ENCODE measurements at regions not wholly inside any gene's neighbourhood (a gene's known extent, or its start where the extent isn't known, plus 50 kb on each side); places are given as distances from the start of the nearest gene placed in this dataset.
"Not testable (repeated sequence)": the region's sequence is repeated elsewhere in the genome, so short reads cannot be mapped to it uniquely, and the experiment has no call there.

GRCh38 chr2:57190007-57190406 lies 856.6 kb upstream of the VRK2 start:
- H3K27me3 Mint-ChIP-seq = no peaks in the 10 kb centered on the region
- H3K9me3 Mint-ChIP-seq = no peaks in the 10 kb centered on the region
- no peak overlapping the region for H3K4me3 Mint-ChIP-seq
- H3K36me3 Mint-ChIP-seq = no peaks in the 10 kb centered on the region
- H3K27ac Mint-ChIP-seq = no peak overlapping the region
- no peaks in the 10 kb centered on the region for H3K4me1 Mint-ChIP-seq

DNA sequence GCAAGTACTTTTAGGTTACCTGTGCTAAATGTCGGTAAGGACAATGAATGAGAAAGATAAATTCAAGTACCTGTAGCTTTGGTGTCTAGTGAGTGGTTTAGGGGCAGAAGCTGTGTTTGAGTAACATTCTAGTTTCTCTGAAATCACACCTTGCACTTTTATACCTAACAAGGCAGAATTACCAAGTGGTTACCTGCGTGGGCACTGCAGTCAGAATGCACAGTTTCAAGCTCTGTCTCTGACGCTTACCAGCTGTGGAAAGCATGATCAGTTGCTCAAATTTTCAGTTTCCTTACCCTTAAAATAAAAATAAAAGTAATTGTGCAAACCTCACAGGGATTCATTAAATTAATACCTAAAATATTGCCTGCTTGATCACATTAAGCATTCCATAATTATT lies 846.9 kb upstream of the VRK2 start:
- H3K4me3 Mint-ChIP-seq = no peak overlapping the region
- no peaks in the 10 kb centered on the region for H3K36me3 Mint-ChIP-seq
- no peaks in the 10 kb centered on the region for H3K27me3 Mint-ChIP-seq
- H3K4me1 Mint-ChIP-seq = no peaks in the 10 kb centered on the region
- peaks cover 12% of the 10 kb centered on the region for H3K9me3 Mint-ChIP-seq
- no peak overlapping the region for H3K27ac Mint-ChIP-seq

GRCh38 chr2:57204364-57204763 lies 842.2 kb upstream of the VRK2 start:
- Mint-ChIP-seq H3K4me3 (no peak overlapping the region), H3K4me1 (no peaks in the 10 kb centered on the region), H3K36me3 (no peaks in the 10 kb centered on the region), H3K27me3 (no peaks in the 10 kb centered on the region), H3K27ac (no peak overlapping the region), H3K9me3 (no peaks in the 10 kb centered on the region)

DNA sequence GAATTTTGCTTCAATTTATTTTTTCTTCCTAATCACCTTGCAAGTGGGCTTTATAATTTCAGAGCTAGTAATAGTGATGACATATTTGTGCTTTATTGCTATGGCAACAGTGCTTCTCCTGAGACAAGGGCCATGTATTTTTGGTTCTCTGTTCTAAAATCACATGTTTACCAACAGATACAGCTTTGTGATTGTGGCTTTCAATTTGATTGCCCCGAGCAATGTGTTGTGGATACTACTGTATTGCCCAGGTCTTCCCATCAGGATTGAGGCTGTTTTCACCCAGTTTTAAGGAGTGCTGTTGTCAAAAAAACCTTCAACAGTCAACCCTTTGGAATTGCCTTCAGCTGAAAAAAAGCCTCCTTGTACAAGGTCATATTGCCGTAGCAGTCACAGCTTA lies 841.4 kb upstream of the VRK2 start:
- Mint-ChIP-seq H3K4me3 (no peak overlapping the region), H3K9me3 (no peaks in the 10 kb centered on the region), H3K4me1 (no peaks in the 10 kb centered on the region), H3K27ac (no peak overlapping the region), H3K27me3 (no peaks in the 10 kb centered on the region), H3K36me3 (no peaks in the 10 kb centered on the region)

GRCh38 chr2:57207191-57207590 lies 839.4 kb upstream of the VRK2 start:
- H3K9me3 Mint-ChIP-seq = peaks cover 1% of the 10 kb centered on the region
- no peaks in the 10 kb centered on the region for H3K27me3 Mint-ChIP-seq
- H3K36me3 Mint-ChIP-seq = no peaks in the 10 kb centered on the region
- H3K4me3 Mint-ChIP-seq = no peak overlapping the region
- H3K4me1 Mint-ChIP-seq = no peaks in the 10 kb centered on the region
- no peak overlapping the region for H3K27ac Mint-ChIP-seq

GRCh38 chr2:57209799-57210198 lies 836.8 kb upstream of the VRK2 start:
- no peak overlapping the region for H3K4me3 Mint-ChIP-seq
- H3K27me3 Mint-ChIP-seq = no peaks in the 10 kb centered on the region
- H3K9me3 Mint-ChIP-seq = peaks cover 13% of the 10 kb centered on the region
- no peaks in the 10 kb centered on the region for H3K4me1 Mint-ChIP-seq
- no peak overlapping the region for H3K27ac Mint-ChIP-seq
- H3K36me3 Mint-ChIP-seq = no peaks in the 10 kb centered on the region

- H3K4me3 Mint-ChIP-seq = no peak overlapping the region
Measured at GRCh38 chr2:57210855-57211254, 835.8 kb upstream of the VRK2 start.

GRCh38 chr2:57217013-57217412 lies 829.6 kb upstream of the VRK2 start:
- Mint-ChIP-seq H3K4me1 (no peaks in the 10 kb centered on the region), H3K4me3 (no peak overlapping the region), H3K27ac (no peak overlapping the region), H3K27me3 (no peaks in the 10 kb centered on the region), H3K9me3 (peaks cover 22% of the 10 kb centered on the region), H3K36me3 (no peaks in the 10 kb centered on the region)

More at GRCh38 chr2:57210855-57211254, 835.8 kb upstream of the VRK2 start:
- no peaks in the 10 kb centered on the region for H3K4me1 Mint-ChIP-seq
- peaks cover 13% of the 10 kb centered on the region for H3K9me3 Mint-ChIP-seq
- H3K36me3 Mint-ChIP-seq = no peaks in the 10 kb centered on the region
- no peak overlapping the region for H3K27ac Mint-ChIP-seq
- no peaks in the 10 kb centered on the region for H3K27me3 Mint-ChIP-seq

DNA sequence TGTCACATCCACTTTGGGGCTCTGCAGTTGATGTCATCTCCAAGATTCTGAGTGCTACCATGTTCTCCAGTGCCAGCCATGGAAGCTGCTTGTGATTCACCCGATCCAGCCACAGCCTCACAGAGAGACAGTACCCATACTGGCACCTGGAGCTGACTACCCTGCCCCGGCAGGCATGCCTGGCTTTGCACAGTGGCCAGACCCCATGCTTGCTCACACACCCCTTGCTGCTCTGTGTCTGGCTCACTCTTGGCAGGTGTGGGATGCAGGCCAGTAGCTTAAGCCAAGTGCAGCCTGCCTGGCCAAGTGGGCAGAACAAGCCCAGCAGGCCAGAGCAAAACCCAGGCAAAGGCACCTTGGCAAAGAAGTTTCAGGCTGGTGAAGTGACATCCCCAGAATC lies 828.4 kb upstream of the VRK2 start:
- Mint-ChIP-seq H3K27me3 (no peaks in the 10 kb centered on the region), H3K27ac (no peak overlapping the region), H3K36me3 (no peaks in the 10 kb centered on the region), H3K9me3 (peaks cover 11% of the 10 kb centered on the region), H3K4me3 (no peak overlapping the region), H3K4me1 (no peaks in the 10 kb centered on the region)

DNA sequence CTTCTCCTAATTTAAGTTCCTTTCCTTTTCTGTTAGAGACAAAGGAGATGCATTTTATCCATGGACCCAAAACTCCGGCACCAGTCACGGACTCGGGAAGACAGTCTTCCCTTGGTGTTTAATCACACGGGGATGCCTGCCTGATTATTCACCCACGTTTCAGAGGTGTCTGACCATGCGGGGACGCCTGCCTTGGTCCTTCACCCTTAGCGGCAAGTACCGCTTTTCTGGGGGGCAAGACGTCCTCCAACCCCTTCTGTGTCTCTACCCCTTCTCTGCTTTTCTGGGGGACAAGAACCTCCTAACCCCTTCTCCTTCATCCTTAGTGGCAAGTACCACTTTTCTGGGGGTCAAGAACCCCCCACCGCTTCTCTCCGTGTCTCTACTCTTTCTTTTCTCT lies 816.9 kb upstream of the VRK2 start:
- H3K27me3 Mint-ChIP-seq, H3K4me3 Mint-ChIP-seq, H3K4me1 Mint-ChIP-seq, H3K36me3 Mint-ChIP-seq, H3K27ac Mint-ChIP-seq: not testable (repeated sequence)
- H3K9me3 Mint-ChIP-seq = peaks cover 13% of the 10 kb centered on the region

DNA sequence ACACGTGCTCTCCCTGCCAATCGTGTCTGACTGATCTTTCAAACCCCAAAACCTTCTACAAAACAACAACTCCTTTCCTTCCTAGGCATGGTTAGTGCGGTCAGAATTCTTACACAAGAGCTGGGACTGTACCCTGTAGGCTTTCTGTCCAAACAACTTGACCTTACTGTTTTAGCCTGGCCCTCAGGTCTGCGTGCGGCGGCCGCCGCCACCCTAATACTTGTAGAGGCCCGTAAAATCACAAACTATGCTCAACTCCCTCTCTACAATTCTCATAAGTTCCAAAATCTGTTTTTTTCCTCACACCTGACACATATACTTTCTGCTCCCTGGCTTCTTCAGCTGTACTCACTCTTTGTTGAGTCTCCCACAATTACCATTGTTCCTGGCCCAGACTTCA lies 814.3 kb upstream of the VRK2 start:
- not testable (repeated sequence) for H3K27ac Mint-ChIP-seq, H3K4me3 Mint-ChIP-seq

DNA sequence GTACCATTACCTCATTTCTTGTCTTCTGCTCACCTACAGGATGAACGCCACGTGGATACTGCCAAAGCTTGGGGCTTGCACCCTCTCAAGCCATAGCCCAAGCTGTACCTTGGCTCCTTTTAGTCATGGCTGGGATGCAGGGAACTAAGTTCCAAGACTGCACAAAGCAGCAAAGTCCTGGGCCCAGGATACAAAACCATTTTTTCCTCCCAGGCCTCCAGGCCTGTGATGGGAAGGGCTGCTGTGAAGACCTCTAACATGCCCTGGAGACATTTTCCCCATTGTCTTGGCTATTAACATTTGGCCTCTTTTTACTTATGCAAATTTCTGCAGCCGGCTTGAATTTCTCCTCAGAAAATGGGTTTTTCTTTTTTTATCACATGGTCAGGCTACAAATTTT lies 795.1 kb upstream of the VRK2 start:
- not testable (repeated sequence) for H3K27me3 Mint-ChIP-seq, H3K36me3 Mint-ChIP-seq, H3K4me1 Mint-ChIP-seq, H3K27ac Mint-ChIP-seq, H3K4me3 Mint-ChIP-seq
- H3K9me3 Mint-ChIP-seq = peaks cover 21% of the 10 kb centered on the region

More for the DNA sequence above, 814.3 kb upstream of the VRK2 start:
- peaks cover 13% of the 10 kb centered on the region for H3K9me3 Mint-ChIP-seq
- H3K27me3 Mint-ChIP-seq, H3K4me1 Mint-ChIP-seq, H3K36me3 Mint-ChIP-seq: not testable (repeated sequence)

- H3K9me3 Mint-ChIP-seq = peaks cover 25% of the 10 kb centered on the region
- H3K36me3 Mint-ChIP-seq, H3K27ac Mint-ChIP-seq, H3K4me1 Mint-ChIP-seq, H3K27me3 Mint-ChIP-seq, H3K4me3 Mint-ChIP-seq: not testable (repeated sequence)
Measured at GRCh38 chr2:57276408-57276807, 770.2 kb upstream of the VRK2 start.

GRCh38 chr2:57278451-57278850 lies 768.2 kb upstream of the VRK2 start:
- Mint-ChIP-seq H3K27me3 (no peaks in the 10 kb centered on the region), H3K9me3 (peaks cover 25% of the 10 kb centered on the region), H3K27ac (no peak overlapping the region), H3K4me1 (no peaks in the 10 kb centered on the region), H3K36me3 (peaks cover 4% of the 10 kb centered on the region), H3K4me3 (no peak overlapping the region)

DNA sequence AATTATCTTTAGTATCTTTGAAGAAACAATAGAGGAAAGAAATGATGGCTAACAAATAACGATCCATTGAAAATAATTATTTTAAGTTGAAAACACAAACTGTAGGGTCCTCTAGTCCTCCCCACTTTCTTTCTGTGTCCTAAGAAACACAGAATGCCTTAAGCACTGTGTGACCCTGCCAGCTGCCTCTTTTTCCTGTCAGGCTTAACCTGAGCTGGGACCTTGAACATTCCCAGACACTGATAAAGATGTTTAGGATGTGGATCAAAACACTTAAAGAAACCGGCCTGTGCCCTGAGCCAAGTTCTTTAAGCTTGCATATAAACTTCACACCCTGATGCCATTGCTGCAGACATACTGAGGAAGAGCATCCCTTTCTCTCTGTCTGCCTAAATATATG lies 755.4 kb upstream of the VRK2 start:
- Mint-ChIP-seq H3K4me3 (no peak overlapping the region), H3K27me3 (no peaks in the 10 kb centered on the region), H3K4me1 (no peaks in the 10 kb centered on the region), H3K36me3 (no peaks in the 10 kb centered on the region), H3K27ac (no peak overlapping the region), H3K9me3 (no peaks in the 10 kb centered on the region)

GRCh38 chr2:57296795-57297517 lies 749.6 kb upstream of the VRK2 start:
- peaks cover 6% of the 10 kb centered on the region for H3K9me3 Mint-ChIP-seq
- H3K4me1 Mint-ChIP-seq = no peaks in the 10 kb centered on the region
- H3K36me3 Mint-ChIP-seq = no peaks in the 10 kb centered on the region
- H3K27me3 Mint-ChIP-seq = no peaks in the 10 kb centered on the region
- H3K27ac Mint-ChIP-seq = no peak overlapping the region
- no peak overlapping the region for H3K4me3 Mint-ChIP-seq

- H3K4me1 Mint-ChIP-seq = no peaks in the 10 kb centered on the region
- H3K36me3 Mint-ChIP-seq = no peaks in the 10 kb centered on the region
- H3K4me3 Mint-ChIP-seq = no peak overlapping the region
- H3K27me3 Mint-ChIP-seq = no peaks in the 10 kb centered on the region
- H3K27ac Mint-ChIP-seq = no peak overlapping the region
- peaks cover 6% of the 10 kb centered on the region for H3K9me3 Mint-ChIP-seq
Measured at GRCh38 chr2:57313678-57314077, 732.9 kb upstream of the VRK2 start.

All from activated naive CD4-positive, alpha-beta T cell treated with anti-CD3 and anti-CD28 coated beads, Interleukin-2, amount 50 U/mL, for 24 hours (primary cell).